Left forelimb (tissue), 1 donor: ENCODE measurements at regions not wholly inside any gene's neighbourhood (a gene's known extent, or its start where the extent isn't known, plus 50 kb on each side); places are given as distances from the start of the nearest gene placed in this dataset.

ENCODE experiments used
- DNase-seq: peaks from one replicate; pipeline ENCODE4 v3.0.0-alpha.2; 2018; ENCODE audit warnings: low spot score

GRCh38 chr2:104045071-104045470 is 808.8 kb upstream of the POU3F3 start:
- DNase-seq = no peak

GRCh38 chr2:104046466-104046865 is 807.4 kb upstream of the POU3F3 start:
- DNase-seq = no peak

- DNase-seq = no peak
Measured at GRCh38 chr2:104047516-104047915, 806.4 kb upstream of the POU3F3 start.

- no peak for DNase-seq
Measured at GRCh38 chr2:104049438-104049837, 804.5 kb upstream of the POU3F3 start.

GRCh38 chr2:104049981-104050380 is 803.9 kb upstream of the POU3F3 start:
- no peak for DNase-seq

GRCh38 chr2:104050656-104051242 is 803.2 kb upstream of the POU3F3 start:
- no peak for DNase-seq

GRCh38 chr2:104051766-104052165 is 802.1 kb upstream of the POU3F3 start:
- no peak for DNase-seq

GRCh38 chr2:104052356-104052755 is 801.6 kb upstream of the POU3F3 start:
- DNase-seq = no peak

GRCh38 chr2:104056451-104056850 is 797.5 kb upstream of the POU3F3 start:
- no peak for DNase-seq

- no peak for DNase-seq
Measured at GRCh38 chr2:104068665-104069064, 785.2 kb upstream of the POU3F3 start.

GRCh38 chr2:104077573-104077972 is 776.3 kb upstream of the POU3F3 start:
- DNase-seq = no peak

GRCh38 chr2:104078431-104079157 is 775.3 kb upstream of the POU3F3 start:
- no peak for DNase-seq

- DNase-seq = no peak
Measured at GRCh38 chr2:104088745-104089144, 765.2 kb upstream of the POU3F3 start.

GRCh38 chr2:104090407-104090806 is 763.5 kb upstream of the POU3F3 start:
- no peak for DNase-seq

GRCh38 chr2:104091894-104092293 is 762.0 kb upstream of the POU3F3 start:
- no peak for DNase-seq

- no peak for DNase-seq
Measured at GRCh38 chr2:104092886-104093285, 761.0 kb upstream of the POU3F3 start.

- DNase-seq = no peak
Measured at GRCh38 chr2:104102615-104103014, 751.3 kb upstream of the POU3F3 start.

GRCh38 chr2:104109356-104109755 is 744.6 kb upstream of the POU3F3 start:
- DNase-seq = no peak

GRCh38 chr2:104118889-104119288 is 735.0 kb upstream of the POU3F3 start:
- no peak for DNase-seq

GRCh38 chr2:104120171-104120570 is 733.7 kb upstream of the POU3F3 start:
- no peak for DNase-seq

- DNase-seq = no peak
Measured at GRCh38 chr2:104125096-104125495, 728.8 kb upstream of the POU3F3 start.

- DNase-seq = no peak
Measured at GRCh38 chr2:104127049-104127770, 726.7 kb upstream of the POU3F3 start.

- DNase-seq = no peak
Measured at GRCh38 chr2:104140361-104140760, 713.6 kb upstream of the POU3F3 start.
